Nephron (organoid): ENCODE measurements at regions not wholly inside any gene's neighbourhood (a gene's known extent, or its start where the extent isn't known, plus 50 kb on each side); places are given as distances from the start of the nearest gene placed in this dataset.
"Not testable (repeated sequence)": the region's sequence is repeated elsewhere in the genome, so short reads cannot be mapped to it uniquely, and the experiment has no call there.

Experiments used
- H3K27ac Mint-ChIP-seq, 3 experiments: 2 replicates each; pipeline ENCODE4 v1.8.0; 2020; ENCODE audit warnings: mixed read lengths in 3 of 3, mild to moderate bottlenecking in 2 of 3, moderate library complexity in 1 of 3
- H3K27me3 Mint-ChIP-seq: 2 replicates; pipeline ENCODE4 v1.8.0; 2021; ENCODE audit warnings: low read depth, mild to moderate bottlenecking, moderate library complexity, mixed read lengths
- H3K36me3 Mint-ChIP-seq: 2 replicates; pipeline ENCODE4 v1.8.0; 2020; ENCODE audit warnings: low read depth, mixed read lengths
- H3K4me1 Mint-ChIP-seq: 2 replicates; pipeline ENCODE4 v1.8.0; 2020; ENCODE audit warnings: mixed read lengths
- H3K4me3 Mint-ChIP-seq, 3 experiments: 2 replicates each; pipeline ENCODE4 v1.8.0; 2020; ENCODE audit warnings: mild to moderate bottlenecking in 3 of 3, mixed read lengths in 3 of 3, moderate library complexity in 2 of 3
- H3K9me3 Mint-ChIP-seq: 2 replicates; pipeline ENCODE4 v1.8.0; 2020; ENCODE audit warnings: mixed read lengths
- TF ChIP-seq, protein P1 (sequence below), 3 experiments: fragments of 200-600 bp; sonication (generic); IDR thresholded peaks; one replicate each; pipeline ENCODE4 v1.5.0; 2021; ENCODE audit warnings: antibody characterized with exemption in 3 of 3; ENCODE audit not compliant: unreplicated experiment in 3 of 3

DNA sequence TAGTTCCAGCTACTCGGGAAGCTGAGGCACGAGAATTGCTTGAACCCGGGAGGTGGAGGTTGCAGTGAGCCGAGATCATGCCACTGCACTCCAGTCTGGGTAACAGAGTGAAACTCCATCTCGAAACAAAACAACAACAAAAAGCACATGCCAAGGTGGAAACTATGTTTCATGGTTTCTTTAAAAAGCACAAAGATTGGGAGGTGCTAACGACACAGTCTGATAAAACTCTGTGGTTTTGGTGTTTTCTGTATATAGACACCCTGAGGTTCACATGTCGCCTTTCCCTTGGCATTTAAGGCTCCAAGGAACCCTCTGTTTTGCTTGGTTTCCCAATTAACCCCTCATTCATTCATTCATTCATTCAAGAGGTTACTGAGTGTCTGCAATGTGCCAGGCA lies 253.4 kb upstream of the SULF2 start:
- Mint-ChIP-seq H3K27me3 (no peaks in the 10 kb centered on the region), H3K36me3 (no peaks in the 10 kb centered on the region), H3K27ac (no peak overlapping the region), H3K4me3 (no peak overlapping the region), H3K9me3 (peaks cover 9% of the 10 kb centered on the region), H3K4me1 (peaks cover 26% of the 10 kb centered on the region)
- TF ChIP-seq, protein P1, sequence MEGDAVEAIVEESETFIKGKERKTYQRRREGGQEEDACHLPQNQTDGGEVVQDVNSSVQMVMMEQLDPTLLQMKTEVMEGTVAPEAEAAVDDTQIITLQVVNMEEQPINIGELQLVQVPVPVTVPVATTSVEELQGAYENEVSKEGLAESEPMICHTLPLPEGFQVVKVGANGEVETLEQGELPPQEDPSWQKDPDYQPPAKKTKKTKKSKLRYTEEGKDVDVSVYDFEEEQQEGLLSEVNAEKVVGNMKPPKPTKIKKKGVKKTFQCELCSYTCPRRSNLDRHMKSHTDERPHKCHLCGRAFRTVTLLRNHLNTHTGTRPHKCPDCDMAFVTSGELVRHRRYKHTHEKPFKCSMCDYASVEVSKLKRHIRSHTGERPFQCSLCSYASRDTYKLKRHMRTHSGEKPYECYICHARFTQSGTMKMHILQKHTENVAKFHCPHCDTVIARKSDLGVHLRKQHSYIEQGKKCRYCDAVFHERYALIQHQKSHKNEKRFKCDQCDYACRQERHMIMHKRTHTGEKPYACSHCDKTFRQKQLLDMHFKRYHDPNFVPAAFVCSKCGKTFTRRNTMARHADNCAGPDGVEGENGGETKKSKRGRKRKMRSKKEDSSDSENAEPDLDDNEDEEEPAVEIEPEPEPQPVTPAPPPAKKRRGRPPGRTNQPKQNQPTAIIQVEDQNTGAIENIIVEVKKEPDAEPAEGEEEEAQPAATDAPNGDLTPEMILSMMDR (IDR thresholded peaks at IDR 0.05; ENCODE audit: unreplicated experiment in 3 of 3): no peak

GRCh38 chr20:48037798-48038197 lies 252.5 kb upstream of the SULF2 start:
- not testable (repeated sequence) for H3K36me3 Mint-ChIP-seq, H3K27ac Mint-ChIP-seq, H3K4me3 Mint-ChIP-seq, H3K9me3 Mint-ChIP-seq, H3K27me3 Mint-ChIP-seq
- peaks cover 22% of the 10 kb centered on the region for H3K4me1 Mint-ChIP-seq

DNA sequence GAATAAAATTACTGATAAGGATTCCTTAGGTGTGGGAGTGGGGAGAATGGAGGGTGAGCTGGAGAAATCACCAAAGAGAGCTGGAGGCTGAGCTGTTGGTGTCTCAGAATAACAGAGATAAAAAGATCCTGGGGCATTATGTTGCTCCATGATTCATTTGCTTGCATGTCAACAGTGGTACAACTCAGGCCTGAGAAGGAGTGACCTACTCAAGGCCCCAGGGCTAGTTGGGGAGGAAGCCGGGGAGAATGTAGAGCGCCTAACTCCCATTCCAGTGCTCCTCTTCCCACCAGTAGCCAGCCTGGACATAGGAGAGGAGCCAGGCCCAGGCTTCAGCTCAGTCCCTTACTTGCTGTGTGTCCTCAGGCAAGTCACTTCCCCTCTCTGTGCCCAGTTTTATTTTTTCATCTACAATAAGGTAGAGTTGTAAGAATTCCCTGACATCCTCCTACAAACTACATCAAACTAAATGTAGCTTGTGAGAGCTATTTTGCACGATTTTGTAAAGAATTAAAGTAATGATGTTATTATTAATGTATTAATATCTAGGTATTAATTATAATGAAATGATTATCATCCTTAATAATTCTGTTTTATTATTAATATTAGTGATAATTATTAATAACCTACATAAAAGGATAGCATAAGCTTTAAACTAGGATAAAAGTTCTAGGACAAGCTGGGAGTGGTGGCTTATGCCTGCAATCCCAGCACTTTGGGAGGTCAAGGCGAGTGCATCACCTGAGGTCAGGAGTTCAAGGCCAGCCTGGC lies 250.9 kb upstream of the SULF2 start:
- no peaks in the 10 kb centered on the region for H3K36me3 Mint-ChIP-seq
- TF ChIP-seq, protein P1 (IDR thresholded peaks at IDR 0.05; ENCODE audit: unreplicated experiment in 3 of 3): no peak
- no peak overlapping the region for H3K4me3 Mint-ChIP-seq
- H3K27ac Mint-ChIP-seq: no peak overlapping the region
- H3K9me3 Mint-ChIP-seq: peaks cover 5% of the 10 kb centered on the region
- no peaks in the 10 kb centered on the region for H3K27me3 Mint-ChIP-seq
- peaks cover 20% of the 10 kb centered on the region for H3K4me1 Mint-ChIP-seq

- H3K27me3 Mint-ChIP-seq: no peaks in the 10 kb centered on the region
- H3K4me3 Mint-ChIP-seq: no peak overlapping the region
- TF ChIP-seq, protein P1 (IDR thresholded peaks at IDR 0.05; ENCODE audit: unreplicated experiment in 3 of 3): no peak
- peaks cover 11% of the 10 kb centered on the region for H3K4me1 Mint-ChIP-seq
- no peaks in the 10 kb centered on the region for H3K36me3 Mint-ChIP-seq
- H3K27ac Mint-ChIP-seq: no peak overlapping the region
- H3K9me3 Mint-ChIP-seq: peaks cover 5% of the 10 kb centered on the region
Observed at GRCh38 chr20:48034751-48035150, 249.5 kb upstream of the SULF2 start.

GRCh38 chr20:48033005-48033404 lies 247.7 kb upstream of the SULF2 start:
- not testable (repeated sequence) for H3K36me3 Mint-ChIP-seq, H3K9me3 Mint-ChIP-seq, H3K27ac Mint-ChIP-seq, H3K4me1 Mint-ChIP-seq, H3K27me3 Mint-ChIP-seq, H3K4me3 Mint-ChIP-seq

- no peak overlapping the region for H3K27ac Mint-ChIP-seq
- H3K9me3 Mint-ChIP-seq: peaks cover 3% of the 10 kb centered on the region
- H3K27me3 Mint-ChIP-seq: peaks cover 9% of the 10 kb centered on the region
- TF ChIP-seq, protein P1 (IDR thresholded peaks at IDR 0.05; ENCODE audit: unreplicated experiment in 3 of 3): no peak
- H3K4me3 Mint-ChIP-seq: no peak overlapping the region
- peaks cover 7% of the 10 kb centered on the region for H3K4me1 Mint-ChIP-seq
- no peaks in the 10 kb centered on the region for H3K36me3 Mint-ChIP-seq
Observed at GRCh38 chr20:48031122-48031521, 245.8 kb upstream of the SULF2 start.

DNA sequence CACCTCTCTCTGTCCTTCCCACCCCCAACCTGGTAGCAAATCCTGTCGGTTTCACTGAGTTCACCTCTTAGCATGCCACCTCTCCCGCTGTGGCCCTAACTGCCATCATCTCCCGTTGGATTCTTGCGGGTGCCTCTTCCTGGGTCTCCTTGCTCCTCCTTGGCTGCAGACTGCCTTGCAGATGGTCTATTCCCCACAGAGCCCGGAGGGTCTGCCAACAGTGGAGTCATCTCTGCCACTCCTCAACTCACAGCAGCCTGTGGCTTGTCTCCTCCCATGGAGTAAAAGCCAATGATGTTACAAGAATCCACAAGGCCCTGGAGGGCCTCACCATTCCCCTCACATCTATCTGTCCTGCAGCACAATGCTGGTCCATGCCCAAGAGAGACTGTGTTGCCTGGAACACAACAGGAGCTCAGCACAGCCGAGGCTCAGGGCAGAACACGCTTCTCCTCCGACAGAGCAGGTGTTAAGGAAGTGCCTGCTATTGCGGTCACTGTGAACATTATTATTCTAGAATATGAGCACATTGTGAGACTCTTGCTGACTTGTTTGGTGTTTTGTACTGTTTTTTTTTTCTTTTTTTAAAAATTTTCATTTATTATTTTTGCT lies 241.8 kb upstream of the SULF2 start:
- no peaks in the 10 kb centered on the region for H3K36me3 Mint-ChIP-seq
- TF ChIP-seq, protein P1 (IDR thresholded peaks at IDR 0.05; ENCODE audit: unreplicated experiment in 3 of 3): no peak
- no peak overlapping the region for H3K4me3 Mint-ChIP-seq
- no peak overlapping the region for H3K27ac Mint-ChIP-seq
- H3K4me1 Mint-ChIP-seq: peaks cover 17% of the 10 kb centered on the region
- peaks cover 6% of the 10 kb centered on the region for H3K9me3 Mint-ChIP-seq
- H3K27me3 Mint-ChIP-seq: peaks cover 9% of the 10 kb centered on the region
